WTC11 (cell line): ENCODE measurements at regions not wholly inside any gene's neighbourhood (a gene's known extent, or its start where the extent isn't known, plus 50 kb on each side); places are given as distances from the start of the nearest gene placed in this dataset.

ENCODE experiments used
- CTCF ChIP-seq: fragments of 200-600 bp; IDR thresholded peaks from 2 replicates; pipeline ENCODE4 v1.8.0; 2022; ENCODE audit warnings: antibody characterized with exemption
- FOXP1 ChIP-seq: sonication (generic); formaldehyde crosslinking; IDR thresholded peaks from 2 replicates; pipeline ENCODE4 v1.8.0; 2022; ENCODE audit warnings: missing genetic modification reagents, mild to moderate bottlenecking, moderate library complexity, borderline replicate concordance
- RORB ChIP-seq: fragments of 250-450 bp; sonication (Bioruptor Pico); IDR thresholded peaks from 2 replicates; pipeline ENCODE4 v1.9.0; 2021; ENCODE audit warnings: mild to moderate bottlenecking
- SMAD3 ChIP-seq: sonication (generic); formaldehyde crosslinking; IDR thresholded peaks from 2 replicates; pipeline ENCODE4 v1.8.0; 2022; ENCODE audit warnings: missing genetic modification reagents, mild to moderate bottlenecking, borderline replicate concordance
- TF ChIP-seq, protein P1 (sequence below): sonication (generic); formaldehyde crosslinking; IDR thresholded peaks from 2 replicates; pipeline ENCODE4 v1.8.0; 2022; ENCODE audit warnings: mild to moderate bottlenecking, missing genetic modification reagents

DNA sequence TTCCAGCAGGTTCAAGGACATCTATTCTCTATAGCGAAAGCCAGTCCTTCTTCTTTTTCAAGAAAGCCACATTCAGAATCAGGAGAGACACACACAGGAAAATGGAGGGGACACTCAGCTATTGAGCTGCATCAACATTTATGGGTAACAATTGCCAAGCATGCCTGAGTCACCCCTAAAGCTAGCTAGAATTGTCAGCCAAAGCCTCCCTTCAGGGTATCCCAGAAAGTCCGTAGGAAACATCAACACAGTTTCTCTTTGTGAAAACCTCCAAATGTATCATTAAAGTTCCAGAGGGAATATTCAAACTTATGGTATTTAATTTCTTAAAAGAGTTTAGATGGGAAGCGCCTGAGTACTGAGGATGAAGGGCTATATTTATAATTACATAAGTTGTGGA, 331.1 kb upstream of the SLC7A11 start:
- TF ChIP-seq SMAD3 (CRISPR knock-in tag) = no peak
- TF ChIP-seq FOXP1 (CRISPR knock-in tag) = no peak
- TF ChIP-seq CTCF = no peak
- TF ChIP-seq, protein P1, sequence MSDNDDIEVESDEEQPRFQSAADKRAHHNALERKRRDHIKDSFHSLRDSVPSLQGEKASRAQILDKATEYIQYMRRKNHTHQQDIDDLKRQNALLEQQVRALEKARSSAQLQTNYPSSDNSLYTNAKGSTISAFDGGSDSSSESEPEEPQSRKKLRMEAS (CRISPR knock-in tag) = no peak
- TF ChIP-seq RORB (CRISPR knock-in tag) = no peak
